Chondrocyte (in vitro differentiated cells): ENCODE measurements at regions not wholly inside any gene's neighbourhood (a gene's known extent, or its start where the extent isn't known, plus 50 kb on each side); places are given as distances from the start of the nearest gene placed in this dataset.
A peak's percentile ranks its signal among the peaks of the same experiment; 100 is the strongest.

Experiments used
- DNase-seq: peaks from one replicate; pipeline ENCODE4 v3.0.0; 2021; ENCODE audit warnings: mixed read lengths, low spot score
- H3K27ac Mint-ChIP-seq: one replicate; pipeline ENCODE4 v1.8.0; 2021; ENCODE audit warnings: mild to moderate bottlenecking, moderate library complexity, mixed read lengths; ENCODE audit not compliant: unreplicated experiment
- H3K27me3 Mint-ChIP-seq: 2 replicates; pipeline ENCODE4 v1.8.0; 2021; ENCODE audit warnings: low read depth, mixed read lengths
- H3K36me3 Mint-ChIP-seq: 2 replicates; pipeline ENCODE4 v1.8.0; 2021; ENCODE audit warnings: low read depth, mixed read lengths
- H3K4me1 Mint-ChIP-seq: 2 replicates; pipeline ENCODE4 v1.8.0; 2021; ENCODE audit warnings: low read depth, mild to moderate bottlenecking, mixed read lengths
- H3K4me3 Mint-ChIP-seq: one replicate; pipeline ENCODE4 v1.8.0; 2021; ENCODE audit warnings: mild to moderate bottlenecking, moderate library complexity, mixed read lengths; ENCODE audit not compliant: unreplicated experiment
- H3K9me3 Mint-ChIP-seq: 2 replicates; pipeline ENCODE4 v1.8.0; 2021; ENCODE audit warnings: low read depth, mixed read lengths
- CTCF ChIP-seq: fragments of 200-600 bp; sonication (generic); IDR thresholded peaks from 2 replicates; pipeline ENCODE4 v1.5.0; 2021; ENCODE audit warnings: antibody characterized with exemption, mild to moderate bottlenecking, moderate library complexity

- Mint-ChIP-seq H3K4me3 (no peak overlapping the region), H3K9me3 (no peaks in the 10 kb centered on the region), H3K27ac (no peak overlapping the region), H3K36me3 (no peaks in the 10 kb centered on the region), H3K27me3 (no peaks in the 10 kb centered on the region), H3K4me1 (no peaks in the 10 kb centered on the region)
- no peak for TF ChIP-seq CTCF
- no peak for DNase-seq
These were observed 928.5 kb upstream of the ROBO1 start for GRCh38 chr3:80696280-80696679.

GRCh38 chr3:80688814-80689213, 921.0 kb upstream of the ROBO1 start:
- Mint-ChIP-seq H3K4me1 (no peaks in the 10 kb centered on the region), H3K36me3 (no peaks in the 10 kb centered on the region), H3K4me3 (no peak overlapping the region), H3K27ac (no peak overlapping the region), H3K27me3 (no peaks in the 10 kb centered on the region), H3K9me3 (no peaks in the 10 kb centered on the region)
- no peak for DNase-seq
- peak; percentile 91 for TF ChIP-seq CTCF

GRCh38 chr3:80682951-80683350, 915.2 kb upstream of the ROBO1 start:
- peaks cover 2% of the 10 kb centered on the region for H3K36me3 Mint-ChIP-seq
- peaks cover 4% of the 10 kb centered on the region for H3K4me1 Mint-ChIP-seq
- H3K27ac Mint-ChIP-seq, result no peak overlapping the region
- no peak for DNase-seq
- H3K9me3 Mint-ChIP-seq, result peaks cover 9% of the 10 kb centered on the region
- no peak overlapping the region for H3K4me3 Mint-ChIP-seq
- no peak for TF ChIP-seq CTCF
- H3K27me3 Mint-ChIP-seq, result no peaks in the 10 kb centered on the region

- H3K4me3 Mint-ChIP-seq, result no peak overlapping the region
- H3K4me1 Mint-ChIP-seq, result peaks cover 9% of the 10 kb centered on the region
- peaks cover 9% of the 10 kb centered on the region for H3K9me3 Mint-ChIP-seq
- H3K36me3 Mint-ChIP-seq, result peaks cover 2% of the 10 kb centered on the region
- no peak for TF ChIP-seq CTCF
- no peak overlapping the region for H3K27ac Mint-ChIP-seq
- DNase-seq, result no peak
- H3K27me3 Mint-ChIP-seq, result no peaks in the 10 kb centered on the region
These were observed 914.4 kb upstream of the ROBO1 start for GRCh38 chr3:80682235-80682634.

GRCh38 chr3:80677796-80678195, 910.0 kb upstream of the ROBO1 start:
- Mint-ChIP-seq H3K36me3 (peaks cover 2% of the 10 kb centered on the region), H3K4me3 (no peak overlapping the region), H3K4me1 (peaks cover 9% of the 10 kb centered on the region), H3K27ac (peak overlapping the region; percentile 27), H3K9me3 (peaks cover 9% of the 10 kb centered on the region), H3K27me3 (no peaks in the 10 kb centered on the region)
- TF ChIP-seq CTCF, result no peak
- DNase-seq, result no peak
